ENCODE measurements at regions not wholly inside any gene's neighbourhood (a gene's known extent, or its start where the extent isn't known, plus 50 kb on each side); places are given as distances from the start of the nearest gene placed in this dataset.
"Not testable (repeated sequence)": the region's sequence is repeated elsewhere in the genome, so short reads cannot be mapped to it uniquely, and the experiment has no call there.

DNA sequence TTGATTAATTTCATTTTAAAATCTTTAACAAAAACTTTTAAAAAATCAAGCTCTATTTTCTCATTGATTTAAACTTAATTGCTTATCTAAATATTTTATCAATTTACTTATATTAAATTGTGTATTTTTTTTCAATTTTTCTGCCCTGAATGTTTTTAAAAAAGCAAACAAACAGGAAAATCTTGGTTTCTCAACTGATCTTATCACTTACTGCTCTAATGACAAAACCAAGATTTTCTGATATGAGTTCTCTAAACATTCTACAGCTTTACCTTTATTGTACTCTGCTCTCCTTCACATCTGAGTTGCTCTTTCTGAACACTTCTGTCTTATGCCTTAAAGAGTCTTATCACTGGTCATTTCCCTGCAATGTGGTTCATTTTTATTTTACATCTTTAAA is 587.8 kb upstream of the BCHE start:
- Histone ChIP-seq H3K27ac (no peak overlapping the region), H3K4me3 (no peak overlapping the region), H3K27me3 (replicated peaks; ENCODE audit: insufficient read depth) (no peaks in the 10 kb centered on the region), H3K9me3 (no peaks in the 10 kb centered on the region), H3K4me1 (replicated peaks) (no peaks in the 10 kb centered on the region), H3K36me3 (no peaks in the 10 kb centered on the region)
- no peak for DNase-seq (ENCODE audit: low spot score)
- intact Hi-C loops (cut with DNase I), result no loop called here
- TF ChIP-seq, protein P1, sequence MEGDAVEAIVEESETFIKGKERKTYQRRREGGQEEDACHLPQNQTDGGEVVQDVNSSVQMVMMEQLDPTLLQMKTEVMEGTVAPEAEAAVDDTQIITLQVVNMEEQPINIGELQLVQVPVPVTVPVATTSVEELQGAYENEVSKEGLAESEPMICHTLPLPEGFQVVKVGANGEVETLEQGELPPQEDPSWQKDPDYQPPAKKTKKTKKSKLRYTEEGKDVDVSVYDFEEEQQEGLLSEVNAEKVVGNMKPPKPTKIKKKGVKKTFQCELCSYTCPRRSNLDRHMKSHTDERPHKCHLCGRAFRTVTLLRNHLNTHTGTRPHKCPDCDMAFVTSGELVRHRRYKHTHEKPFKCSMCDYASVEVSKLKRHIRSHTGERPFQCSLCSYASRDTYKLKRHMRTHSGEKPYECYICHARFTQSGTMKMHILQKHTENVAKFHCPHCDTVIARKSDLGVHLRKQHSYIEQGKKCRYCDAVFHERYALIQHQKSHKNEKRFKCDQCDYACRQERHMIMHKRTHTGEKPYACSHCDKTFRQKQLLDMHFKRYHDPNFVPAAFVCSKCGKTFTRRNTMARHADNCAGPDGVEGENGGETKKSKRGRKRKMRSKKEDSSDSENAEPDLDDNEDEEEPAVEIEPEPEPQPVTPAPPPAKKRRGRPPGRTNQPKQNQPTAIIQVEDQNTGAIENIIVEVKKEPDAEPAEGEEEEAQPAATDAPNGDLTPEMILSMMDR (IDR thresholded peaks at IDR 0.05), result no peak
- no peak for TF ChIP-seq POLR2A (IDR thresholded peaks at IDR 0.05)
- TF ChIP-seq POLR2AphosphoS5 (IDR thresholded peaks at IDR 0.05), result no peak

GRCh38 chr3:166423824-166424513 is 586.7 kb upstream of the BCHE start:
- H3K4me3 ChIP-seq; intact Hi-C loops (cut with DNase I); H3K27ac ChIP-seq; H3K27me3 ChIP-seq (replicated peaks; ENCODE audit: insufficient read depth); H3K36me3 ChIP-seq; DNase-seq (ENCODE audit: low spot score); H3K9me3 ChIP-seq; H3K4me1 ChIP-seq (replicated peaks): not testable (repeated sequence)
- WGBS, result 96% methylated on average over 23 of the region's 26 CpGs

- H3K9me3 ChIP-seq, result no peaks in the 10 kb centered on the region
- intact Hi-C loops (cut with DNase I), result no loop called here
- H3K27me3 ChIP-seq (replicated peaks; ENCODE audit: insufficient read depth), result no peaks in the 10 kb centered on the region
- TF ChIP-seq POLR2A (IDR thresholded peaks at IDR 0.05) (no peak), POLR2AphosphoS5 (IDR thresholded peaks at IDR 0.05) (no peak)
- TF ChIP-seq, protein P1 (IDR thresholded peaks at IDR 0.05), result no peak
- DNase-seq (ENCODE audit: low spot score), result no peak
- H3K27ac ChIP-seq, result no peak overlapping the region
- H3K4me3 ChIP-seq, result no peak overlapping the region
- no peaks in the 10 kb centered on the region for H3K36me3 ChIP-seq
- no peaks in the 10 kb centered on the region for H3K4me1 ChIP-seq (replicated peaks)
These were observed 585.3 kb upstream of the BCHE start for GRCh38 chr3:166422556-166422955.

DNA sequence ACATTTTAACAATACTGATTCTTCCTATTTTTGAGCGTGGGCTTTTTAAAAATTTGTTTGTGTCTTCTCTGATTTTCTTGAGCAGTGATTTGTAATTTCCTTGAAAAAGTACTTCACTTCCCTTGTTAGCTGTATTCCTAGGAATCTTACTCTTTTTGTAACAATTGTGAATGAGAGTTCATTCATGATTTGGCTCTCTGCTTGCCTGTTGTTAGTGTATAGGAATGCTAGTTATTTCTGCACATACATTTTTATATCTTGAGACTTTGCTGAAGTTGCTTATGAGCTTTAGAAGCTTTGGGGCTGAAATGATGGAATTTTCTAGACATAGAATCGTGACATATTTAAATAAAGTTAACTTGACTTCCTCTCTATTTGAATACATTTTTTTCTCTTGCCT is 582.8 kb upstream of the BCHE start:
- H3K4me1 ChIP-seq (replicated peaks), result no peaks in the 10 kb centered on the region
- TF ChIP-seq POLR2A (IDR thresholded peaks at IDR 0.05) (no peak), POLR2AphosphoS5 (IDR thresholded peaks at IDR 0.05) (no peak)
- TF ChIP-seq, protein P1 (IDR thresholded peaks at IDR 0.05), result no peak
- H3K27ac ChIP-seq, result no peak overlapping the region
- H3K9me3 ChIP-seq, result no peaks in the 10 kb centered on the region
- H3K4me3 ChIP-seq, result no peak overlapping the region
- intact Hi-C loops (cut with DNase I), result no loop called here
- DNase-seq (ENCODE audit: low spot score), result no peak
- WGBS, result 93% methylated on average over 2 of the region's 2 CpGs
- no peaks in the 10 kb centered on the region for H3K27me3 ChIP-seq (replicated peaks; ENCODE audit: insufficient read depth)
- H3K36me3 ChIP-seq, result no peaks in the 10 kb centered on the region

DNA sequence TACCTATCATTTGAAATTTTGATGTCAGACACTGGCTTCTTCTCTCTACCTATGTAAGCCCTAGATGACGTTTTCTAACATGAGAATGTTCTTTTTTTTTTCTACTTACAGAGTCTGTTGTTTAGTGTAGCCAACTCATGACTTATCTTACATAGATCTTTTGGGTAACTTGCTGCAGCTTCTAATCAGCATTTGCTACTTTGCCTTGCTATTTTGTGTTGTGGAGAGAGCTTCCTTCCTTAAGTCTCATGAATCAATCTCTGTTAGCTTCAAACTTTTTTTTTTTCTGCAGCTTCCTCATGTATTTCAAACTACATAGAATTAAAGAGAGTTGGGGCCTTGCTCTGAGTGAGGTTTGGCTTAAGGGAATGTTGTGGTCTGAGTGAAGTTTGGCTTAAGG is 568.7 kb upstream of the BCHE start:
- Histone ChIP-seq H3K36me3 (no peaks in the 10 kb centered on the region), H3K4me1 (replicated peaks) (no peaks in the 10 kb centered on the region), H3K27ac (no peak overlapping the region), H3K27me3 (replicated peaks; ENCODE audit: insufficient read depth) (no peaks in the 10 kb centered on the region), H3K9me3 (no peaks in the 10 kb centered on the region), H3K4me3 (no peak overlapping the region)
- WGBS, result 46% methylated on average over 1 of the region's 1 CpG
- intact Hi-C loops (cut with DNase I), result no loop called here
- no peak for DNase-seq (ENCODE audit: low spot score)
- TF ChIP-seq POLR2AphosphoS5 (IDR thresholded peaks at IDR 0.05) (no peak), POLR2A (IDR thresholded peaks at IDR 0.05) (no peak)
- TF ChIP-seq, protein P1 (IDR thresholded peaks at IDR 0.05), result no peak

All from prostate gland (tissue), 2 donors.